Prostate gland (tissue), 2 donors: ENCODE measurements at regions not wholly inside any gene's neighbourhood (a gene's known extent, or its start where the extent isn't known, plus 50 kb on each side); places are given as distances from the start of the nearest gene placed in this dataset.

Experiments
- CTCF ChIP-seq, 4 experiments: fragments of 200-600 bp in 2 of 4; fragments of 450-650 bp in 2 of 4; sonication (generic) in 2 of 4; IDR thresholded peaks; 1 replicate in 3 of 4; 2 replicates in 1 of 4; pipeline ENCODE4 v1.5.1; 2016 to 2019; ENCODE audit warnings: antibody characterized with exemption in 4 of 4, mild to moderate bottlenecking in 2 of 4, moderate library complexity in 2 of 4
- POLR2A ChIP-seq: fragments of 450-650 bp; IDR thresholded peaks from one replicate; pipeline ENCODE4 v1.6.1; 2016; ENCODE audit warnings: antibody characterized with exemption, mild to moderate bottlenecking
- POLR2AphosphoS5 ChIP-seq: sonication (generic); formaldehyde crosslinking; IDR thresholded peaks from one replicate; pipeline ENCODE4 v1.6.1; 2017; ENCODE audit warnings: antibody characterized with exemption

DNA sequence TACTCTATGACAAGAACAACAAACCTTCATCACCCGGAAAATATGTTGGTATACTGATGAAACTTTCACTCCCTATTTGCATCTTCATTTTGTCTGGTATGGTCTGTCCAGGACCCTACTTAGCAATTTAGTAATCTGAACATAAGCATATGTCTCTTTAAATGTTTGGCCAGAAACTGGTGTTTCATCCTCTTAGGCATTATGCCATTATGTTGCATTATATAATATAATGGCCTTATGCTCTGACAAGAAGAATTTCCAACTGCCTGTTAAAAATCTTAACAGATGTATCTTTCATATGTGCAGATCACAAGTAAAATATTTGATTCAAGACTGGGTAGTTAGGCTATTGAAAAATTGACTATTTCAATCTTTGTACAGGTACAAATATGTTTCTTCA, 610.6 kb upstream of the PRR20A start:
- TF ChIP-seq CTCF (IDR thresholded peaks at IDR 0.05) (no peak), POLR2A (no peak), POLR2AphosphoS5 (no peak)
